HepG2 (cell line): ENCODE measurements at regions not wholly inside any gene's neighbourhood (a gene's known extent, or its start where the extent isn't known, plus 50 kb on each side); places are given as distances from the start of the nearest gene placed in this dataset.

Experiments used
- ATAC-seq: fragments of 200-7000 bp; cut with Tn5 transposase; 3 replicates; pipeline ENCODE4 v1.9.1; 2020; ENCODE audit warnings: mild to moderate bottlenecking, moderate library complexity
- BruUV-seq: library from RNA; stranded (reverse); fragments of 400-500 nt; replicated peaks from 2 replicates; lab custom pipeline; 2021; lab: Mats Ljungman, UMichigan
- CTCF ChIA-PET: fragments of 300-600 bp; formaldehyde crosslinking; extraction: SDS; loops from one replicate; lab custom pipeline; 2021; ENCODE audit warnings: low total read pairs, inconsistent platforms, low intra/inter-chr PET ratio; lab: Yijun Ruan, JAX
- POLR2A ChIA-PET: fragments of 350-600 bp; sonication (Branson Sonifier 250); formaldehyde crosslinking; loops from one replicate; lab custom pipeline; 2020; ENCODE audit warnings: antibody characterized with exemption, inconsistent platforms; lab: Yijun Ruan, JAX
- DNase-seq: peaks from one replicate; pipeline ENCODE4 v3.0.0-alpha.2; 2015; ENCODE audit warnings: low spot score
- FAIRE-seq: peaks from 3 replicates; lab custom pipeline; 2011; peaks lifted over from hg19 to GRCh38; lab: Jason Lieb, UNC
- H2AFZ ChIP-seq: one replicate; pipeline ENCODE4 v1.6.1; 2011; ENCODE audit warnings: low read length, inconsistent platforms
- H3K27ac ChIP-seq: fragments of 300-600 bp; 3 replicates; pipeline ENCODE4 v1.8.0; 2011; ENCODE audit warnings: mixed run types, mild to moderate bottlenecking, mixed read lengths, low read length, inconsistent platforms; ENCODE audit not compliant: insufficient read depth; ENCODE audit errors: extremely low read length
- H3K27me3 ChIP-seq, 2 experiments: fragments of 200-600 bp in 1 of 2; 2 replicates in 1 of 2; 3 replicates in 1 of 2; pipeline versions ENCODE4 v1.6.0 to v1.8.0; 2011; ENCODE audit warnings: low read length in 2 of 2, mild to moderate bottlenecking in 2 of 2, moderate library complexity in 2 of 2, inconsistent platforms in 1 of 2; ENCODE audit not compliant: insufficient read depth in 2 of 2, control insufficient read depth in 1 of 2
- H3K36me3 ChIP-seq, 2 experiments: fragments of 200-600 bp in 1 of 2; replicated peaks in 1 of 2; 2 replicates in 1 of 2; 3 replicates in 1 of 2; pipeline versions ENCODE4 v1.5.1 to v1.8.0; 2011; ENCODE audit warnings: low read length in 2 of 2, inconsistent platforms in 1 of 2; ENCODE audit not compliant: insufficient read depth in 2 of 2, control insufficient read depth in 1 of 2
- H3K4me1 ChIP-seq: 2 replicates; pipeline ENCODE4 v1.5.1; 2012; ENCODE audit warnings: low read length, inconsistent platforms; ENCODE audit not compliant: insufficient read depth
- H3K4me2 ChIP-seq: 2 replicates; pipeline ENCODE4 v1.6.0; 2011; ENCODE audit warnings: low read depth, low read length, inconsistent platforms
- H3K4me3 ChIP-seq, 3 experiments: fragments of 200-600 bp in 1 of 3; sonication (generic), shearing (Covaris generic) in 1 of 3; replicated peaks in 1 of 3; 2 replicates each; pipeline ENCODE4 v1.5.1; 2011 to 2016; ENCODE audit warnings: low read length in 3 of 3, inconsistent platforms in 2 of 3, low read depth in 2 of 3, mild to moderate bottlenecking in 2 of 3, control low read depth in 1 of 3, mixed read lengths in 1 of 3; ENCODE audit not compliant: insufficient read depth in 1 of 3
- H3K79me2 ChIP-seq: one replicate; pipeline ENCODE4 v1.6.1; 2011; ENCODE audit warnings: low read length, inconsistent platforms; ENCODE audit not compliant: insufficient read depth
- H3K9ac ChIP-seq: 2 replicates; pipeline ENCODE4 v1.6.0; 2011; ENCODE audit warnings: mild to moderate bottlenecking, low read depth, low read length, inconsistent platforms; ENCODE audit not compliant: insufficient read depth
- H3K9me3 ChIP-seq: 2 replicates; pipeline ENCODE4 v1.5.1; 2012; ENCODE audit warnings: mild to moderate bottlenecking, low read length
- H4K20me1 ChIP-seq: 2 replicates; pipeline ENCODE4 v1.6.0; 2011; ENCODE audit warnings: inconsistent platforms, mild to moderate bottlenecking, low read length, moderate library complexity; ENCODE audit not compliant: insufficient read depth
- CREB1 ChIP-seq, 2 experiments: fragments of 450-650 bp in 1 of 2; IDR thresholded peaks; 2 replicates each; pipeline ENCODE4 v1.6.1; 2016 to 2017; ENCODE audit warnings: control low read depth in 1 of 2, mild to moderate bottlenecking in 1 of 2, missing compliant biosample characterization in 1 of 2, missing genetic modification characterization in 1 of 2
- DNMT3B ChIP-seq: conservative IDR thresholded peaks from 2 replicates; pipeline ENCODE4 v1.6.1; 2016; ENCODE audit warnings: missing biosample characterization, control low read depth
- FOSL2 ChIP-seq: sonication (generic); formaldehyde crosslinking; IDR thresholded peaks from 2 replicates; pipeline ENCODE4 v1.4.0; 2020; ENCODE audit warnings: missing genetic modification reagents
- GTF3A ChIP-seq: sonication (generic); formaldehyde crosslinking; conservative IDR thresholded peaks from 2 replicates; pipeline ENCODE4 v1.4.0; 2020; ENCODE audit warnings: mild to moderate bottlenecking, missing genetic modification reagents
- HMG20B ChIP-seq: conservative IDR thresholded peaks from 2 replicates; pipeline ENCODE4 v1.6.1; 2016; ENCODE audit warnings: missing genetic modification reagents, missing compliant biosample characterization
- MNT ChIP-seq: fragments of 450-650 bp; IDR thresholded peaks from 2 replicates; pipeline ENCODE4 v1.6.1; 2016
- NCOA5 ChIP-seq: sonication (generic); formaldehyde crosslinking; IDR thresholded peaks from 2 replicates; pipeline ENCODE4 v1.4.0; 2020; ENCODE audit warnings: missing genetic modification reagents
- STAT5B ChIP-seq: sonication (generic); formaldehyde crosslinking; IDR thresholded peaks from 2 replicates; pipeline ENCODE4 v1.4.0; 2020; ENCODE audit warnings: missing genetic modification reagents
- ZMAT3 ChIP-seq: sonication (generic); formaldehyde crosslinking; conservative IDR thresholded peaks from 2 replicates; pipeline ENCODE4 v1.7.0; 2021; ENCODE audit warnings: missing genetic modification reagents
- ZNF282 ChIP-seq: fragments of 450-650 bp; IDR thresholded peaks from 2 replicates; pipeline ENCODE4 v1.6.1; 2018; ENCODE audit not compliant: partially characterized antibody
- ZNF367 ChIP-seq: sonication (generic); formaldehyde crosslinking; IDR thresholded peaks from 2 replicates; pipeline ENCODE4 v1.4.0; 2020; ENCODE audit warnings: missing genetic modification reagents, borderline replicate concordance
- WGBS: methylation state at CpG from one replicate; pipeline ENCODE4 v1.1.6; 2017; ENCODE audit warnings: low lambda C conversion rate; 5-methylcytosine and 5-hydroxymethylcytosine counted together
- in situ Hi-C: cut with HindIII; loops from 2 replicates; pipeline ENCODE4 v1.10.0; 2017; ENCODE audit warnings: low pct_unique_long_range_greater_than_20kb; ENCODE audit not compliant: extremely low pct_ligation_motif_present
- intact Hi-C: fragments of 100-400 bp; cut with micrococcal nuclease; formaldehyde crosslinking; loops from one replicate; pipeline ENCODE4 v1.10.0; 2022; ENCODE audit not compliant: unreplicated experiment
- TF ChIP-seq, protein P1 (sequence below): sonication (generic); formaldehyde crosslinking; IDR thresholded peaks from 2 replicates; pipeline ENCODE4 v1.9.0; 2022; ENCODE audit warnings: low read depth, missing genetic modification reagents

- TF ChIP-seq HMG20B, result no peak
Measured at GRCh38 chr6:168971549-168971948, 282.1 kb downstream of the THBS2 start (continued).

DNA sequence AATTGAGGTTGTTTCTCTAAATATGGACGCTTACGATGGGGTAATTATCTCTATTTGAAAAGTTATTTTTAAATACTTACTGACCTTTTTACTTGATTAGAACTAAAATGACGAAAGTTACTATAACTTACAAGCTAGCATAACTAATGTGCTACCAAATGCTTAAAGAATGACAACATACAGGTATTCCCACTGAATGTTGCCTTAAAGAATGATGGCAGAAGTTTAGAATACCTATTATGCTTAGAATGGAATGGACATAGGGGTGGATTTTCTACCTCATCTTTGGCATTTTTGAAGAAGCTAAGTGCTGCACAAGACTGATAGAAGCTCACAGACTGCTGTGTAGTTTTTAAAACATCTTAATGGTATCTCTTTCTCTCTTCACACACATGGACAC, 284.8 kb downstream of the THBS2 start:
- Histone ChIP-seq H3K4me1 (no peaks in the 10 kb centered on the region), H3K4me3 (no peak overlapping the region), H3K27me3 (peaks cover 1 to 5% of the 10 kb centered on the region in 2 experiments; a peak in 3 of 5 replicates), H3K4me2 (no peak overlapping the region), H3K9ac (no peak overlapping the region), H3K9me3 (0 out of 2 replicates have a peak, but pooled peaks cover 9% of the 10 kb centered on the region), H3K36me3 (no peaks in the 10 kb centered on the region), H2AFZ (no peak overlapping the region), H3K79me2 (no peaks in the 10 kb centered on the region), H4K20me1 (no peaks in the 10 kb centered on the region), H3K27ac (no peak overlapping the region)
- intact Hi-C loops (no loop called here), in situ Hi-C loops (loop anchor here (25.0 kb wide), 1 partner anchor 718 kb away; no protein-coding TSS in a partner anchor)
- no peak for TF ChIP-seq NCOA5 (CRISPR knock-in tag)
- no peak for TF ChIP-seq ZMAT3 (CRISPR knock-in tag)
- DNase-seq (no peak), FAIRE-seq (no peak), ATAC-seq (no peak)
- ChIA-PET POLR2A (no interaction called here), CTCF (no interaction called here)
- WGBS, result 22% methylated on average over 3 of the region's 3 CpGs
- BruUV-seq, result no TSS peak

DNA sequence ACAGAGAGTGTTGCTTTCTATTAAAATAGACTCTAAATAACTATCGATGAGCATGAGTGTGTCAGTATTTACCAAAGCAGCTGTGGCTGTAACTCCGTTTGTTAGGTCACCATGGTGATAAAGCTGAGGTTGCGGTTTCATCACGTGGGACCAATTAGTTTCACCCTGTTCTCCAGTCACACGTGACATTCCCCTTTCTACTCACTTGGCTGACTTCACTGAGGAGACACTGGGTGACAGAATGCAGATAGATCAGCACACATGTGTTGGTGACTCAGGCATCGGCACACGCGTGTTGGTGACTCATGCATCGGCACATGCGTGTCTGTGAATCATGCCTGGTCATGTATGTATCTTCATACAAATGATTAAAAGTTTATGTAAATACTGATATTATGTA, 285.4 kb downstream of the THBS2 start:
- no TSS peak for BruUV-seq
- TF ChIP-seq STAT5B (CRISPR knock-in tag) (no peak), GTF3A (CRISPR knock-in tag) (no peak), ZNF282 (no peak), DNMT3B (CRISPR knock-in tag) (no peak), MNT (peak; percentile 59), FOSL2 (CRISPR knock-in tag) (0 out of 2 replicates have a peak, but pooled peaks have one; percentile 15), ZNF367 (no peak), CREB1 (IDR thresholded peaks at IDR 0.05) (peak; percentile 23; the same call in 1 of the 2 replicates), CREB1 (CRISPR knock-in tag; IDR thresholded peaks at IDR 0.05) (no peak)
- TF ChIP-seq, protein P1, sequence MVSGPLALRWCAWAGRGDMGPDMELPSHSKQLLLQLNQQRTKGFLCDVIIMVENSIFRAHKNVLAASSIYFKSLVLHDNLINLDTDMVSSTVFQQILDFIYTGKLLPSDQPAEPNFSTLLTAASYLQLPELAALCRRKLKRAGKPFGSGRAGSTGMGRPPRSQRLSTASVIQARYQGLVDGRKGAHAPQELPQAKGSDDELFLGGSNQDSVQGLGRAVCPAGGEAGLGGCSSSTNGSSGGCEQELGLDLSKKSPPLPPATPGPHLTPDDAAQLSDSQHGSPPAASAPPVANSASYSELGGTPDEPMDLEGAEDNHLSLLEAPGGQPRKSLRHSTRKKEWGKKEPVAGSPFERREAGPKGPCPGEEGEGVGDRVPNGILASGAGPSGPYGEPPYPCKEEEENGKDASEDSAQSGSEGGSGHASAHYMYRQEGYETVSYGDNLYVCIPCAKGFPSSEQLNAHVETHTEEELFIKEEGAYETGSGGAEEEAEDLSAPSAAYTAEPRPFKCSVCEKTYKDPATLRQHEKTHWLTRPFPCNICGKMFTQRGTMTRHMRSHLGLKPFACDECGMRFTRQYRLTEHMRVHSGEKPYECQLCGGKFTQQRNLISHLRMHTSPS, result no peak

More for the DNA sequence above, 285.4 kb downstream of the THBS2 start:
- Histone ChIP-seq H3K27me3 (peaks cover 1 to 9% of the 10 kb centered on the region in 2 experiments; a peak in 3 of 5 replicates), H3K9me3 (0 out of 2 replicates have a peak, but pooled peaks cover 9% of the 10 kb centered on the region), H3K4me1 (no peaks in the 10 kb centered on the region), H4K20me1 (no peaks in the 10 kb centered on the region), H3K9ac (no peak overlapping the region), H3K79me2 (no peaks in the 10 kb centered on the region), H2AFZ (no peak overlapping the region), H3K4me2 (no peak overlapping the region), H3K27ac (no peak overlapping the region), H3K4me3 (no peak overlapping the region), H3K36me3 (no peaks in the 10 kb centered on the region)
- FAIRE-seq (no peak), DNase-seq (peak; percentile 44), ATAC-seq (no peak)
- in situ Hi-C loops (loop anchor here (25.0 kb wide), 1 partner anchor 719 kb away; no protein-coding TSS in a partner anchor), intact Hi-C loops (no loop called here)
- ChIA-PET CTCF (no interaction called here), POLR2A (no interaction called here)
- 56% methylated on average over 10 of the region's 10 CpGs for WGBS
